Coronary artery (tissue), 2 donors: ENCODE measurements at regions not wholly inside any gene's neighbourhood (a gene's known extent, or its start where the extent isn't known, plus 50 kb on each side); places are given as distances from the start of the nearest gene placed in this dataset.
"Not testable (repeated sequence)": the region's sequence is repeated elsewhere in the genome, so short reads cannot be mapped to it uniquely, and the experiment has no call there.

ENCODE experiments used
- DNase-seq: peaks from one replicate; pipeline ENCODE4 v3.0.0-alpha.2; 2017; ENCODE audit warnings: low spot score
- H3K27ac ChIP-seq, 2 donors: fragments of 200-600 bp; sonication (generic); one replicate each; pipeline ENCODE4 v1.5.1; 2016 to 2019
- H3K4me3 ChIP-seq: fragments of 200-600 bp; sonication (generic); 2 replicates; pipeline ENCODE4 v1.5.1; 2016; ENCODE audit warnings: mild to moderate bottlenecking, moderate library complexity
- TF ChIP-seq, protein P1 (sequence below): fragments of 200-600 bp; sonication (generic); IDR thresholded peaks from one replicate; pipeline ENCODE4 v1.5.1; 2019; ENCODE audit warnings: antibody characterized with exemption

GRCh38 chr14:86782092-86782580 is 1210.8 kb downstream of the GALC start:
- no peak overlapping the region for H3K4me3 ChIP-seq
- no peak for DNase-seq
- TF ChIP-seq, protein P1, sequence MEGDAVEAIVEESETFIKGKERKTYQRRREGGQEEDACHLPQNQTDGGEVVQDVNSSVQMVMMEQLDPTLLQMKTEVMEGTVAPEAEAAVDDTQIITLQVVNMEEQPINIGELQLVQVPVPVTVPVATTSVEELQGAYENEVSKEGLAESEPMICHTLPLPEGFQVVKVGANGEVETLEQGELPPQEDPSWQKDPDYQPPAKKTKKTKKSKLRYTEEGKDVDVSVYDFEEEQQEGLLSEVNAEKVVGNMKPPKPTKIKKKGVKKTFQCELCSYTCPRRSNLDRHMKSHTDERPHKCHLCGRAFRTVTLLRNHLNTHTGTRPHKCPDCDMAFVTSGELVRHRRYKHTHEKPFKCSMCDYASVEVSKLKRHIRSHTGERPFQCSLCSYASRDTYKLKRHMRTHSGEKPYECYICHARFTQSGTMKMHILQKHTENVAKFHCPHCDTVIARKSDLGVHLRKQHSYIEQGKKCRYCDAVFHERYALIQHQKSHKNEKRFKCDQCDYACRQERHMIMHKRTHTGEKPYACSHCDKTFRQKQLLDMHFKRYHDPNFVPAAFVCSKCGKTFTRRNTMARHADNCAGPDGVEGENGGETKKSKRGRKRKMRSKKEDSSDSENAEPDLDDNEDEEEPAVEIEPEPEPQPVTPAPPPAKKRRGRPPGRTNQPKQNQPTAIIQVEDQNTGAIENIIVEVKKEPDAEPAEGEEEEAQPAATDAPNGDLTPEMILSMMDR = no peak
- H3K27ac ChIP-seq = no peak overlapping the region

DNA sequence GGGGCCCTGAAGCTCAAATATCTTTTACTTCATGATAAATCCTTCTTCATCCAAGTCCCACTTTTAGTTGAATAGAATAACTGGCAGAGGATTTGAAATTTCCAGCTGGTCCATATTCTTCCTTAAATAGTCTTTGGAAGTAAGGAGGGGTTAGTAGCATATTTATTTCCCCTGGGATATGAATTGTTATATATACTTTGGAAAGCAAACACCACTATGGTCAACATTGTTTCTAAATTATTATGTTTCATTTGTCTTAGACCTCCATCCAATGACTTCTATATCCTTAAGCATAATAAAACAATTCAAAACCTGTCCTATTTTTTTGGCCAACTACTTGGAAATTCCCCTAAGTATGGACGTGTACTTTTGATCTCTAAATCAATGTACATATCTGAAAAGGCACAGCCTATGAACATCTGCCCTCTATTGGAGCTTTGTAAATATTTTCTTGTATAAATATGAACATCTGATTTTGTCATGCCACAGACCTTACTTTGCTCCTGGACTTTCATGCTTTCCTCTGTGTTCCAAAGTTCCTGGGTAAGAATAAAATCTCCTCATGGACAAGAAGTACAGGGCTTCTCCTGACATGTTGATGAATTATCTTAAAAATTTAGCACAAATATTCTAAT is 1212.0 kb downstream of the GALC start:
- DNase-seq = no peak

GRCh38 chr14:86780461-86780860 is 1212.5 kb downstream of the GALC start:
- no peak overlapping the region for H3K4me3 ChIP-seq
- DNase-seq = no peak
- TF ChIP-seq, protein P1 = no peak
- H3K27ac ChIP-seq = no peak overlapping the region

More for the DNA sequence above, 1212.0 kb downstream of the GALC start:
- TF ChIP-seq, protein P1 = no peak
- Histone ChIP-seq H3K4me3 (no peak overlapping the region), H3K27ac (no peak overlapping the region)

DNA sequence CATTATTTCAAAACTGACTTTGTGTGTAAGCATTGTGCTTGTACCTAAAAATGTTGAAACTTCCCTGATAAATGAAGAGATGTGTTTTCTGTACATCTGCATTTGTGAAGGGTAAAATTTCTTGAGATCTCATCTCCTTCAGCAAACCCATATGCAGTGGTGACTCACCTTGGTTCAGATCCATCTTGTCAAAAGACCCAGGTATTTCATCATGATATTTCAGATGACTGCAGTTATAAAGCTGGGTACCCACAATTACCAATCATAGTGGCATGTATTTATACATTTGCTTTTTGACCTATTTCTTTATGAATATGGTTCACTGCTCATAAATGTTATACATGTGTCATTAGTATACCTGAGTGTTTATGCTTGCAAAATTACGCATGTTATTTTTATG is 1213.6 kb downstream of the GALC start:
- DNase-seq = no peak
- H3K4me3 ChIP-seq = no peak overlapping the region
- TF ChIP-seq, protein P1 = no peak
- H3K27ac ChIP-seq = no peak overlapping the region

GRCh38 chr14:86777963-86778602 is 1214.9 kb downstream of the GALC start:
- DNase-seq = no peak
- TF ChIP-seq, protein P1 = no peak

DNA sequence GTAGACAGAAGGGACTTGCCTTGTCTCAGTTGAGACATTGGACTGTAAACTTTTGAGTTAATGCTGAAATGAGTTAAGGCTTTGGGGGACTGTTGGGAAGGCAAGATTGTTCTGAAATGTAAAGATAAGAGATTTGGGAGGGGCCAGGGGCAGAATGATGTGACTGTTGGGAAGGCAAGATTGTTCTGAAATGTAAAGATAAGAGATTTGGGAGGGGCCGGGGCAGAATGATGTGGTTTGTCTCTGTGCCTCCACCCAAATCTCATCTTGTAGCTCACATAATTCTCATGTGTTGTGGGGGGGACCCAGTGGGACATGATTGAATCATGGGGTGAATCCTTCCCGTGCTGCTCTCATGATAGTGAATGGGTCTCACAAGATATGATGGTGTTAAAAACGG is 1217.1 kb downstream of the GALC start:
- not testable (repeated sequence) for H3K27ac ChIP-seq, H3K4me3 ChIP-seq, DNase-seq

More at GRCh38 chr14:86777963-86778602, 1214.9 kb downstream of the GALC start:
- Histone ChIP-seq H3K27ac (no peak overlapping the region), H3K4me3 (no peak overlapping the region)

GRCh38 chr14:86774916-86775315 is 1218.1 kb downstream of the GALC start:
- H3K4me3 ChIP-seq = no peak overlapping the region
- TF ChIP-seq, protein P1 = no peak
- no peak for DNase-seq
- H3K27ac ChIP-seq = no peak overlapping the region
